HL-60/S4 treated with phorbol 12-myristate 13-acetate at 8.2 ng/mL for 4 days and 3 days (cell line): ENCODE measurements at regions not wholly inside any gene's neighbourhood (a gene's known extent, or its start where the extent isn't known, plus 50 kb on each side); places are given as distances from the start of the nearest gene placed in this dataset.

Source experiments
- in situ Hi-C: fragments of 300-500 bp; cut with MboI; formaldehyde crosslinking; loops from 2 replicates; pipeline ENCODE4 v1.15.0; 2022; ENCODE audit warnings: low sequenced_read_pairs

DNA sequence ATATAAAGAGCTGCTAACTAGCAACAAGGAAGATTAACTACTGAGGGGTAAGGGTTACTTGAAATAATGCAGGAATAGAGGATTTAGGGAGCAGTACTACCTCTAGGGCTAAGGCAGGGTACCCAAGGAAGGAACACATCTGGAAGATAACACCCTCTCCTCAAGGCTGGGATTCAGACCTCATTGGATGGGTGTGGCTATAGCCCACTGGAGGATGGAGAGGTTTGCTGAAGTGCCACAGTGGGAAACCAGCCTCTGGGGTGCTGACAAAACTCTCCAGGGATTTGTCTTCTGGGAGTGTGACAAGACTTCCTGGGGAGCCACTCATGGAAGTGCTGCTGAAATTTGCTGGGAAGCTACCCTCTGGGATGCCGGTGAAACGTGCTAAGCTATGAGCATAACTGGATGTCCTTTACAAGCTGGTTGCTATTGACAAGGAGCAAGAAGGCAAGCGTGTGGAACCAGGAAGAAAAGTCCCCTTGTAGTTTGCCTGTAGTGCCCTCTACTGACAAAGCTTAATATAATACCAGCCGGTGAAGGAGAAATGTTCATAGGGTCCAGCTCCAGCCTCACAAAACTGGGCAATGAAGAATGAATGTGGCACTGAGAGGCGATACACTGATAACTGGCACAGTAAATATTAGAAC lies 122.8 kb upstream of the USP24 start:
- in situ Hi-C loops = no loop called here

DNA sequence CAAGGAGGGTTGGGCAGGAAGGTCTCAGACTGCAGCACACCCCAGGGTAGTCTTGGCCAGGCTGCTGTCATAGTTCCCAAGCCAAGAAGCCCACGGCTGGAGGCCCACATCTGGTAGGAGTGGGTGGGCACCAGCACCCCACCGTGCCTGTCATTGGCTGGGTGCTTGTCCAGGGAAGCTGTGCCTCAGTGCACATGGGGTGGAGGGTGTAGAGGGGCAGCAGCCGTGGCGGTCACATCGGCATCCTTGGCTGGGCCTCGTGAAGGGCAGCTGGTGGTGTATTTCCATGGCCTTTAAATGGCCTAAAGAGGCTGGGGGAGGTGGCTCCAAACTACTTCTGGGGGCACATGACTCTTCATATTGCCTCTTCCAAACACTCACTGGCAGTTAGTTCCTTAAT lies 119.6 kb upstream of the USP24 start:
- in situ Hi-C loops = no loop called here

GRCh38 chr1:55334160-55334559 lies 119.0 kb upstream of the USP24 start:
- in situ Hi-C loops = no loop called here

- in situ Hi-C loops = no loop called here
Measured at GRCh38 chr1:55333461-55333860, 118.3 kb upstream of the USP24 start.

- in situ Hi-C loops = no loop called here
Measured at GRCh38 chr1:55331351-55331750, 116.2 kb upstream of the USP24 start.

DNA sequence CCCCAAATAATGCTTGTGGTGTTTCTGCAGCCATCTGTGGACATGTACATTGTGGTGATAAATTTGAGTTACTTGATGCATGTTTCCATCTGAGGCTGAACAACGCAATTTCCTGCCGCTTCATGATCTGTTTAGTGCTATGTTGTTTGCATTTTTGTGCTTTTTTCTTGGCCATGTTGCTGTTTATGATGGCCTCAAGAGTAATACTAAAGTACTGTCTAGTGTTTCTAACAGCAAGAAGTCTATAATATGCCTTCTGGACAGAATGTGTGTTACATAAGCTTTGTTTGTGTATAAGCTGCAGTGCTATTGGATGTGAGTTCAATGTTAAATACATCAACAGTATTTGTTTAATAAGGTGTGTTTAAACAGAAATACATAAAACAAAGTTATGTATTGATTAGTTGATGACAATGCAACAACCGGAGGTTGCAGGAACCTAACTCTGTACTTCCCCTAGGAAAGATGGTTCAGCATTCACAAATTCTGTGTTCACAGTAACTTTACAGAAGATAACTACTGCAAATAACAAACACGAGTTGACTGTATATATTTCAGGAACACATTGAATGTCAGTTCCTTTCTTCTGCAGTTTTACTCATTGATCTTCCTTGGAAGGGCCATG lies 114.8 kb upstream of the USP24 start:
- in situ Hi-C loops = no loop called here

- in situ Hi-C loops = no loop called here
Measured at GRCh38 chr1:55329091-55329490, 113.9 kb upstream of the USP24 start.

DNA sequence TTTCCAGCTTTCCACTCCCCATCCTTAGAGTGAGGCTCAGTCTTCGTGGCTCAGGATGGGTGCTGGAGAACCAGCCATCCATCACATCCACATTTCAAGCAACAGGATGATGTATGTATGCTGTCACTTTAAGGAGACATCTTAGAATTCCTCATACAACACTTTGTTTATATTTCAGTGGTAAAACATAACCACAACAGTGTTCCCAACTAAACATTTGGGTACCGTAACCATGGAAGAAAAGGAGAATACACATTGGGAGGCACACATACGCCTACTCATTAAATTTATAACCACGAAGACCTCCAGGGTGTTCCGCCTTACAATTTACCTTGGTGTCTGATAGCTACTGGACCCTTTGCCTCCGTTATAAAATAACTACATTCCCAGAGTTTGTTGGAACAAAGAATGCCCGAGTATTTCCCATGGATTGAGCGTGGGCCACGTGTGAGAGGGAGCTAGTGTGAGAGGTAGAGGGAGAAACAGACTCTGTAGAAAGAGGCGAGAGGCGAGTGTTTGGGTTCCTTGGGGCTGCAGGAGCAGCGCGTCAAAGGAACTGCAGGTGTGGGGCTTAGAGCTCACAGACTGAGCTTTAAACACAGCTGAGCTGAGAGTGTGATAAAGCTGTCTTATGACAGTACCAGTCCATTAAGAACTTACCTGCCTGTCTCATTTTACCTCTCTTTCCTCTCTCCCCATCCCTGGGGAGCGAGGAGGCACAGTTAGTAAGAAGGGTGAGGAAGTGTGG lies 111.5 kb upstream of the USP24 start:
- in situ Hi-C loops = no loop called here

DNA sequence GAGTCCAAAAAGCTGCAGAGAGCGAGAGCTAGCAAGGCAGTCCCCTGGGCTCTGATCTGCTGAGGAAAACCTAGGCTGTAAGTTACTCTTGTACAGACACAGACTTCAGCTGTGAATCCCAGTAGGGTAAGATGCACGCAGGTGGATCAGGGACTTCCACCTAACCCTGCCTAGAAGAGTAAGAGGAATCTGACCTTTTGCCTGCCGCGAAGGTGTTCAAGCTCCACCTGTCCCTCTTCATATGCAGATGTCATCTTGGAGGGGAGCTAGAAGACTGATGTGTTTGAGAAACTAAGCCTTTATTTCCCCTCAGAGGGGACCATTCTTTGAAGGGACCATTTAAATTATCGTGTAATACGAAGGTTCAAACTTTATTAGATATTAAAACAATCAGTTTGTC lies 108.6 kb upstream of the USP24 start:
- in situ Hi-C loops = no loop called here

DNA sequence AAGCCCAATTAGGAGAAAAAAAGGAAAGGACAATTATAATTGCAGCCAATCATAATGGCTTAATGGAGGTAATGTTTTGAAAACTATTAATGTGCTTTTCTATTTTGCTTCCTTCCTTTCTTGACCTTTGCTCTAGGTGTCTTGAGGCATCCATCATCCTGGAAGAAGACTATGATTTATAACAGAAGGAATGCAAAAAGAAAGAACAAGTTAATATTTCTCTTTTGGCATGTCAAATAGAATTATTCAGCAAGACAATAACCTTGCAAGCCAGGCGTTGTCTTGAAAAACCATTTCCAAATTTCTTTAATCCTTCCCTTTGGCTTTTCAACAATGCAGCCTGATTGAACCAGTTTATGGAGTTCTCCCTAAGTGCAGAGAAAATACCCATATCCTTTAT lies 107.7 kb upstream of the USP24 start:
- in situ Hi-C loops = no loop called here

DNA sequence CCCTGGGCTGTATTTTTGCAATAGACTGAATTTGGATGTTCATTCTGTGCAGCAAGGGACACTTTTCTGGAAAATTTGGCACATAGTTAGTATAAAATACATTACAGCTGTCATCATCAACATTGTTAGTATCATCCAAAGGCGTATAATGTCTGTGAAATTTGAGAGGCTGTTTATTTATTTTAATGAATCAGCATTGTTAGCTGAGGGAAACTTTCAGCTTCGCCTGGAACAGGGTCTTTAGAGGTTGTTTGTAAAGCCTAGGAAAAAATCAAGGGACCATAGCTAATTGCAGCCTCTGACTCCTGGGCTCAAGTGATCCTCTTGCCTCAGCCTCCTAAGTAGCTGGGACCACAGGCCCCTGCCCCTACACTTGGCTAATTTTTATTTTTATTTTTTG lies 106.8 kb upstream of the USP24 start:
- in situ Hi-C loops = no loop called here

- in situ Hi-C loops = no loop called here
Measured at GRCh38 chr1:55320891-55321290, 105.7 kb upstream of the USP24 start.

DNA sequence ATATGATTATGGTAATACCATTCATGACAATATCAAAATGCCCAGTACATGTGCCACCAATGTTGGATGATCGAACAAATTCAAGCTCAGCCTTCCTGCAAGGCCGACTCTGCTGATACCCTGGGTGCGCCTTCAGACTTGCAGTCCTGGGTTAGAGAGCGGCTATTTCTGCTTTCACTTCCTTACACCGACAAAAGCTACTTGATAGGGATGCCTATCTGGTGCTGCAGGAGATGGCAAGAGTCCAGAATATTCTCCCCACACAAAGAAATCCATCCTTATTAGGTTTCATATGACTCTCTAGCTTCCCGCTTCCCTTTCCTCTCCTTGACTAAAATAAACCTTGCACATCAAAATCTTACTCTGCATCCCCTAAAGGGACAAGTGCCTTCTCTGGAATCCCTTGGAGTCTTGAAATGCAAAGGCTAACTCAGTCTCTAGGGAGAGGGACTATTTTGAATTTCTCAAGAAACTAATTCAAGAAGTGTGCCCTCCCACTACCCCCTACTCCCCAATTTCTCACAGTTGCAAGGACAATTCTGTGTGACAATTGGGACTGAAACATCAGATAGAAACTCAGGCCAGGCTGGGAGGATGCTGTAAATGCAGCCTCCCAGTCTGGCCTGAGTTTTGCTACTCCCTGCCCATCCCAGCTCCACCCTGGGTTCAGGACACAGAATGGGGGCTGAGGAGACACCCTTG lies 103.1 kb upstream of the USP24 start:
- in situ Hi-C loops = no loop called here

GRCh38 chr1:55317673-55318072 lies 102.5 kb upstream of the USP24 start:
- in situ Hi-C loops = no loop called here

- in situ Hi-C loops = no loop called here
Measured at GRCh38 chr1:55316947-55317662, 101.9 kb upstream of the USP24 start.

DNA sequence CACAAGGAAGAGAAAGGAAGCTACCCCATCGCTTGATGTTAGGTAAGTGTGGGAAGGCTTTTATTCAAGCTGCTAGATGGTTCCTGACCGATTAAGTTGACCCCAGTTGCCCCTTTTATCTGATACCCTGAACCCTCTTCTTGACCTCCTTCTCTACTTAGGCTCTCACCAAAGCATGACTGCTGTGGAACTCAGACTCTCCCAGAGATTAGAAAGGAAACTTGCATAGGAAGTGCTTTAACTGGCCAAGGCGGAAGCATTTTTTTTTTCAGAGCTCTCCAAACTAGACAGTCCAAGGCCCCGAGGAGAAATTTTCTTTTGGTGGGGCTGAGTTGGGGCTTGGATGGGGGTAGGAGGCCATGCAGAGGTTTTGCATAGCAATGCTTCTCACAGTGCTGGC lies 101.3 kb upstream of the USP24 start:
- in situ Hi-C loops = no loop called here

DNA sequence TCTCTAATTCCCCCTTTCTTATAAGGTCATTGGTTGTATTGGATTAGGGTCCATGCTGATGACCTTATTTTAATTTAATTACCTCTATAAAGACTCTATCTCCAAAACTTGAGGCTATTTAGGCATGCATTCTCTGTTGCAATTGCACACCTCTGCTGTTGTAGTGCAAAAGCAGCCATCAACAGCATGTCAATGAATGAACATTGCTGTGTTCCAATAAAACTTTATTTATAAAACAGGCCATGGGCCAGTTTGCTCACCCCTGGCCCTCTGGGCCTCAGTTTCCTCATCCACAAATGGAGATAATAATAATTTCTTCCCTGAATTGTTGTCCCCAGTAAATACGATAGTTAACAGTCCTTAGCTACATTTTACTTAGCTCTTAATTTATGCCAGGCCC lies 100.4 kb upstream of the USP24 start:
- in situ Hi-C loops = no loop called here

GRCh38 chr1:55314740-55315139 lies 99.6 kb upstream of the USP24 start:
- in situ Hi-C loops = no loop called here

DNA sequence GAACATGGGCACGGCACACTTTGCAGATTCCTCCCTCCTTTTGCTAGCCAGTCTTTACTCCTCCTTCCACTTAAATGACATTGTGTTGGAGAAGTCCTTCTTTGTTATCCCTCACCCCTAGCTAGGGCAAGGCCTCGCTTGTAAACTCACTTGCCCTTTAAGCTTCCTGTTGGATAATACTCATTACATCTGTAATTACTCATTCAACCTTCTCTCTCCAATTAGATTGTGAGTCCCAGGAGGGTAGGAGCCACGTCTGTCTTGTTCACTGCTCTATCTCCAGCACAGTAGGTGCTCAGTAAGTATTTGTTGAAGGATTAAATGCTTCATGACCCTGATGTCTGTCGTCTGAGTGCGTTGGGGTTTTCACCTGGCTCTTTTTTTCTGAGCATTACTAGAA lies 98.7 kb upstream of the USP24 start:
- in situ Hi-C loops = no loop called here

- in situ Hi-C loops = no loop called here
Measured at GRCh38 chr1:55311979-55312378, 96.8 kb upstream of the USP24 start.

DNA sequence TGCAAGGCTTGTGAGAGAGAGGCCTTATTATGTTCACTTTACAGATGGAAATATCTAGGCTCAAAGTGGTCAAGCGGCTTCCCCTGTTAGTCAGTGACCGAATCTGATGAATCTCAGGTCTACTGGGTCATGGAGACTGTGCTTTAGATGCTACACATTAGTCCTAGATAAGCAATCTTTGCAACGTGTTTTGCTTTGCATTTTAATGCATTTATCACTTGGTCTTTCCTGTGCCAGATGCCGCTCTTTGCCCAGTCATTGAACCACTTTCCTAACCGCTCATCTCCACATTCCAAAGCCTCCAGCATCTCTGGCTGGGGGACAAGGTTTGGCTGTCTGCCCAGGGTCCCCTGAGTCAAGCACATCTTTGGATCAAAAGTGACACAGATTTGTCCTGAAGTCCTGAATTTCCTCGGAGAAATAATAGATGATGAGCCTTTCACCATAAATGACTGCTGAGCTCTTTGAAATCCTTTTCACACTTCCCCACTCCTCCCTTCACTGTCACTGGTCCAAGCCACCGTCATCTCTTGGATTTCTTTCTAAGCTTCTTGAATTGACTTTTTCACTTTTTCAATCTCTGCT lies 96.0 kb upstream of the USP24 start:
- in situ Hi-C loops = no loop called here
